Inferior parietal cortex (tissue), 1 donor: ENCODE measurements at regions not wholly inside any gene's neighbourhood (a gene's known extent, or its start where the extent isn't known, plus 50 kb on each side); places are given as distances from the start of the nearest gene placed in this dataset.
A peak's percentile ranks its signal among the peaks of the same experiment; 100 is the strongest.
"Not testable (repeated sequence)": the region's sequence is repeated elsewhere in the genome, so short reads cannot be mapped to it uniquely, and the experiment has no call there.

ENCODE experiments used
- DNase-seq: peaks from one replicate; pipeline ENCODE4 v3.0.0-alpha.2; 2016; ENCODE audit errors: extremely low spot score

GRCh38 chr11:114805431-114805830 is 127.1 kb downstream of the NXPE2 start:
- not testable (repeated sequence) for DNase-seq

- no peak for DNase-seq
These were observed 133.6 kb downstream of the NXPE2 start for GRCh38 chr11:114811971-114812370.

- no peak for DNase-seq
These were observed 134.4 kb downstream of the NXPE2 start for GRCh38 chr11:114812733-114813132.

DNA sequence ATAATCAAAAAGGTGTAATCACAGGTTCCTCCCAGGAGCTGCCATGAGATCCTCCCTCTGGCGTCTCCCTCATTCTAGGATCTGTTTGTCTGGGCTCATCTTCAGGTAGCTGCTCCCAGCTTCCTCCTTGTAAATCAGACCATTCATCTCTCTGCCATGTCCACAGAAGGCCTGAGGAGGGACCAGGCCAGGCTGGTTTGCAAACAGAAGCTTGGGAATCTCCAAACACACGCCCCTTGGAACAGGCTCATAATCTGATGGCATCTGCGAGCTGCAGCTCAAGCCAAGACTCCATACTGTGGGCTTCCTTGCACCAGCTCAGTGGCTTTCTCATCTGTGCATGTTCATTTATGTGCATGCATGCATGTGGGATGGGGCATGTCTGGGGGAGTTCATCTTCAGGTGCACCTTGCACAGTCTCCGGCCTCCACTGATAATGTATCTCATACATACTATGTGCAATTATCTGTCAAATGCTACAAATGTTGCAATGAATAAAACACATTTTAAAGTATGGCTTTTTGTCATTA is 134.9 kb downstream of the NXPE2 start:
- no peak for DNase-seq

GRCh38 chr11:114815176-114815575 is 136.8 kb downstream of the NXPE2 start:
- DNase-seq = no peak

DNA sequence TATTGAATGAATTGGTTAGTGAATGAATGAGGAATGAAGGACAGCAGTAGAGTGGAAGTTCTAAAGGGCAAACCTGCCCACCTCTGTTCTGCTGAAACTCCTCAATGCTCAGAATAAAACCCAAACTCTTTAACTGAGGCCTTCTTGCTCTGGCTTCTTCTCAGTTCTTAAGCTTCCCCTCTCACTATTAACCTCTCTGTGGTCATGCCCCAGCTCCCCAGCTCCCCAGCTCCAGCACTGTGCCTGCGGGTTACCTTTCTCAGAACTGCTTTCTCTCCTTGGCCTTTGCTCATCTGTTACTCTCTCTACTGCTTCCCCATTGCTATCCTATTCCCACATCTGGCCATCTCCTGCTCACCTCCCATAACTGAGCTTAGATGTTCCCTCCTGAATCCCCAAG is 137.4 kb downstream of the NXPE2 start:
- DNase-seq = no peak

- DNase-seq = no peak
These were observed 138.5 kb downstream of the NXPE2 start for GRCh38 chr11:114816791-114817190.

GRCh38 chr11:114818382-114818781 is 140.1 kb downstream of the NXPE2 start:
- no peak for DNase-seq

- no peak for DNase-seq
These were observed 140.7 kb downstream of the NXPE2 start for GRCh38 chr11:114819028-114819427.

GRCh38 chr11:114820621-114821020 is 142.3 kb downstream of the NXPE2 start:
- DNase-seq = no peak

DNA sequence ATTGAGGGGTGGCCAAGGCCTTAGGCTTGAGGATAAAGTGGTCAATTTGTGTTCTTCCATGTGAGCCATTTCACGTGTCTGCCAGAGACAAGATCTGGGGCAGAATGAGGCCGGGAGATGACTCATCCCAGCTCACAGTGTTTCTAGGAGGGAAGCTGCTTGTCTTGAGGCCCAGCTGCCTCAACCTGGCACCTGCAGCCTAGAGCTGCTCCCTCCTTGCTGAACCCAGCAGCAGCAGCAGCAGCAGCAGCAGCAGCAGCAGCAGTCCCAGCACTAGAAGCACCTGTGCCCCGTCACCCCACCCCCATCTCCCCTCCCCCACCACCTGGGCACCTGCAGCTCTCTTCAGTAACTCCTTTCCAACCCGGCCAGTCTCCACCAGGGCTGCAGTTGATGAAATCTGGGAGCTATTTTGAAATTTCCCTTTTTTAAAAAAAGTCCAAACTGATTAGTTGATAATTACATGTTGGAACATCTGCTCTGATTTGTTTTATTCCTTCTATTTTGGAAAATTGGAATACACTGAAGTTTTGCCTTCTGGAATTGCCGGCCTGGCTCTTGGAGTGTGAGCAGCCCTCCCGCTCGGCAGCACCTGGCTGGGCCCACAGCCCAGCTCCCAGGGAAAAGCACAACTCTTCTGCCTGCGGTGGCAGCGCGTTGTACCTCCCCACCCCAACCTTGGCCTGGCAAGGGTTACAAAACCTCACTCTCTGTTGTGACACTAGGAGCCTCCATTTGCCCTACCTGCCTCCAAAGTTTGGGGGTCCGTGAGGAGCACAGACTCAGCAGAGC is 143.5 kb downstream of the NXPE2 start:
- peak; percentile 33 for DNase-seq

DNA sequence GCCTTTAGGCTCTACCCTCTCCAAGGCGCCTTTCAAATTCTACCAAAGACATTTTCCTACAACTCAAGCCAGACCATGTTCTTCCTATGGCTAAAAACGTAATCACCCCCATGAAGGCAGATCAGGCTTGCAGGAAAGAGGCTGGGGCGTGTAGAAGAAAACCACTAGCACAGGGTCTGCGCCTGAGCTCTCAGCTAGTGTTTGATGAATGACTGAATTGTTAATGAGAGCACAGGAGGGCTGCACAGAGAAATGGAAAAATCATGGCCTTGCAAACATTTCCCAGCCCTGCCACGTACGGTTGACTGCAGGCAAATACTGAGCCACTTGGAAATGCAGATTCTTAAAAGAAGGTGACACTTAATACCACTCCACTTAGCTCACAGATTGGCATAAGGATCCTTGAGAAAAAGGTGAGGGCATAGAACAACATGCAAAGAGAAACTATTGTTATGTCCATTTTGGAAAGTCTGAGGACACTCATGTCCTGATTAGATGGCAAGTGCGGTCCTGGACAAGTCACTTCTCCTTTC is 148.6 kb downstream of the NXPE2 start:
- no peak for DNase-seq

- DNase-seq = no peak
These were observed 149.4 kb downstream of the NXPE2 start for GRCh38 chr11:114827736-114828135.

DNA sequence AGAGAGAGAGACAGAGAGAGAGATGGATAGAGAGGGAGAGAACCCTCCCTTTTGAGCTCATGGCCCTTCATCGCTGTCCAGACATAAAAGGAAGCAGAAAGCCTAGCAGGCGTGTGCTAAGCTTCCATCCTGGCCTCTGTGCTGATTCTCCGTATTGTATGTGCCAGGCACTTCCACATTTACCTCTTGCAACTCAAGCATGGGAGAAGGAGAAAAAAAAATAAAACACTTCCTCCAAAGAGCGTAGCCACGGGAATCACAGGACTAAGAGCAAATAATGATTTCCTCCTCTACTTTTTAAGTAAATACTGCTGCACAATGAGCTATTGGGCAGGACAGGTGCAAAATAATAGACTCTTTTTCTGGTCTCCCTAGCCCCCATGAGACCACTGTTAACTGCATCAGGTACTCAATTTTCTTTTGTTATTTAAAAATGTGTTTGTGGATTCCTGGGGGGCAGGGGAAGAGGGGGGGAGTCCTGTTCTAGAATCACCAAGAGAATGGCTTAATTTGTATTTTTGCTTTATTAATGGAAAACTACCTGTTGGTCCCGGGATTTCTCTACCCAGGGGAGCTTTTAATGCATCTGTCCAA is 154.3 kb downstream of the NXPE2 start:
- no peak for DNase-seq

GRCh38 chr11:114836161-114836560 is 157.8 kb downstream of the NXPE2 start:
- no peak for DNase-seq

GRCh38 chr11:114844896-114845295 is 166.6 kb downstream of the NXPE2 start:
- no peak for DNase-seq

GRCh38 chr11:114845766-114846415 is 167.6 kb downstream of the NXPE2 start:
- no peak for DNase-seq

- peak; percentile 51 for DNase-seq
These were observed 168.1 kb downstream of the NXPE2 start for GRCh38 chr11:114846416-114846791.

GRCh38 chr11:114847306-114847975 is 169.1 kb downstream of the NXPE2 start:
- DNase-seq = no peak

DNA sequence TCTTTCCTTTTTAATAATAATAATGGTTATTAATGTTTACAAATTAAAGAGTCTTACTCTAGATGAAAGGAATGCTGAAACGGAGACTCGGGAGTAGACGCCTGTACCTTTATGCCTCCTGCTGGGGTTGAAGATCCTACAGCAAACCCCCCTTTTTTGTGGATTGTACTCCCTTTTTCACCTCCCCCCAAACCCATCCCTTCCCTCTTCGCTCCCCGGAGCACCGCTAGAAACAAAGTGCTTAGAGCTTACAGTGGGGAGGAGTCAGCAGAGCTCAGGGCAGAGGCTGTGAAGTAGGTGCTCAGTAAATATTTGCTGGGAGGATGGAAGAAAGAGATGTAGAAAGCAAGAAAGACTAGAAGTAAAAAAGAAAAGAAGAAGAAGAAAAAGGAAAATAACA is 169.7 kb downstream of the NXPE2 start:
- DNase-seq = no peak

DNA sequence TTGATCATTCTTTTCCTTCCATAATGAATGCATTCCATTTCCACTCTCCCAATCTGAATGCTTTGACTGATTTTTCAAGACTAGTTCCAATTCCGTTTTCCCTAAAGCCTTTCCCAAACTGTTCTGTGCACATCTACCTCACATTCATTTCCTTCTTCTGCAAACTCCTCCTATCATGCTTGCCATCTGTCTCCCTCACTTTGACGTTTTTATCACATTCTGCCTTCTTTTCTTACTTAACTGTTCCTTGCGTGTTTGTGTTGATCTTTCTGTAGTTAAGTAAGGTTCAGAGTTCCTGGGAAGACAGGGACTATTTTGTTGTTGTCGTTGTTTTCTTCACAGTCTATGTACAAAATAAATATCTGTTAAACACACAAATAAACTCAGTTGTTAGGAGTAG is 179.0 kb downstream of the NXPE2 start:
- no peak for DNase-seq

DNA sequence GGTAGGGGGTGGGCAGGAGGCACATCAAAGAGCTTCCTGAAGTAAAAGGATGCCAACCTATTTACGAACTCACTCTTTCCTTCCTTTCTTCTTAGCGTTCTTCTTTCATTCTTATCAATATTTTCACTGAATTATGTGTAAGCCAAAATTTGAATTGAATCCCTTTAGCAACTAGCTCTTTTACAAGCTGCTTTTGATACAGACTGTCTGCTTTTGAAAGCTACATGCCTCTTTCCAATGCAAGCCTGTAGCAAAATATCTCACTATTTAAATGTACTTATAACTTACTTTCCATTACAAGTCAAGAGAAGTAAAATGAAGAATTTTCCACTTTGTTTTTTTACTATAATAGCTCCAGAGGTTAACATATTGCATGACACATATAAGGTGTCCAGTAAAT is 186.6 kb downstream of the NXPE2 start:
- DNase-seq = no peak
